MM.1S (cell line): ENCODE measurements at regions not wholly inside any gene's neighbourhood (a gene's known extent, or its start where the extent isn't known, plus 50 kb on each side); places are given as distances from the start of the nearest gene placed in this dataset.

Experiments
- DNase-seq: peaks from one replicate; pipeline ENCODE4 v3.0.0-alpha.2; 2015
- H2AFZ ChIP-seq: fragments of 300-600 bp; sonication (generic); 2 replicates; pipeline ENCODE4 v1.6.0; 2016; ENCODE audit warnings: antibody characterized with exemption, low read length
- H3F3A ChIP-seq: fragments of 300-600 bp; sonication (generic); 2 replicates; pipeline ENCODE4 v1.6.1; 2016; ENCODE audit warnings: mild to moderate bottlenecking, antibody characterized with exemption, low read length, moderate library complexity, mixed read lengths; ENCODE audit not compliant: insufficient read depth
- H3K27ac ChIP-seq: fragments of 300-600 bp; sonication (generic); 2 replicates; pipeline ENCODE4 v1.5.1; 2016; ENCODE audit warnings: mild to moderate bottlenecking, low read length
- H3K27me3 ChIP-seq: fragments of 300-600 bp; sonication (generic); replicated peaks from 2 replicates; pipeline ENCODE4 v1.6.0; 2016; ENCODE audit warnings: low read length; ENCODE audit not compliant: insufficient read depth
- H3K36me3 ChIP-seq: fragments of 300-600 bp; sonication (generic); replicated peaks from 2 replicates; pipeline ENCODE4 v1.6.1; 2016; ENCODE audit warnings: mild to moderate bottlenecking, low read length, mixed read lengths; ENCODE audit not compliant: insufficient read depth
- H3K4me1 ChIP-seq: fragments of 300-600 bp; sonication (generic); 2 replicates; pipeline ENCODE4 v1.6.1; 2016; ENCODE audit warnings: low read length, mixed read lengths
- H3K4me2 ChIP-seq: fragments of 300-600 bp; sonication (generic); 2 replicates; pipeline ENCODE4 v1.6.0; 2016; ENCODE audit warnings: low read depth, low read length
- H3K4me3 ChIP-seq: fragments of 300-600 bp; sonication (generic); 2 replicates; pipeline ENCODE4 v1.5.1; 2016; ENCODE audit warnings: low read length, mixed read lengths
- H3K79me2 ChIP-seq: fragments of 300-600 bp; sonication (generic); 2 replicates; pipeline ENCODE4 v1.6.1; 2016; ENCODE audit warnings: mixed run types, low read length, mixed read lengths
- H3K9ac ChIP-seq: fragments of 300-600 bp; sonication (generic); 2 replicates; pipeline ENCODE4 v1.6.1; 2016; ENCODE audit warnings: low read length, mixed read lengths
- H3K9me2 ChIP-seq: fragments of 300-600 bp; sonication (generic); replicated peaks from 2 replicates; pipeline ENCODE4 v1.6.1; 2016; ENCODE audit warnings: mild to moderate bottlenecking, low read length, mixed read lengths; ENCODE audit not compliant: insufficient read depth
- H3K9me3 ChIP-seq: fragments of 300-600 bp; sonication (generic); replicated peaks from 2 replicates; pipeline ENCODE4 v1.6.1; 2016; ENCODE audit warnings: mild to moderate bottlenecking, low read length, mixed read lengths; ENCODE audit not compliant: insufficient read depth
- H4K20me1 ChIP-seq: fragments of 300-600 bp; sonication (generic); 2 replicates; pipeline ENCODE4 v1.6.1; 2016; ENCODE audit warnings: mild to moderate bottlenecking, low read length, moderate library complexity, mixed read lengths; ENCODE audit not compliant: insufficient read depth
- CTCF ChIP-seq: fragments of 300-600 bp; sonication (generic); IDR thresholded peaks from 2 replicates; pipeline ENCODE4 v1.5.1; 2016; ENCODE audit warnings: antibody characterized with exemption, low read length, mixed read lengths
- EZH2 ChIP-seq: fragments of 300-600 bp; sonication (generic); optimal IDR thresholded peaks from 2 replicates; pipeline ENCODE3; 2017; ENCODE audit warnings: low read depth, mild to moderate bottlenecking, antibody characterized with exemption, low read length, mixed read lengths
- EZH2phosphoT487 ChIP-seq: fragments of 300-600 bp; sonication (generic); IDR thresholded peaks from 2 replicates; pipeline ENCODE4 v1.6.1; 2018; ENCODE audit warnings: antibody characterized with exemption, low read length

GRCh38 chr2:215627771-215628170, 191.9 kb upstream of the FN1 start:
- no peak for DNase-seq
- Histone ChIP-seq H2AFZ (no peak overlapping the region), H3K27ac (no peak overlapping the region), H3F3A (no peaks in the 10 kb centered on the region), H3K4me2 (no peak overlapping the region), H3K9me2 (no peaks in the 10 kb centered on the region), H3K36me3 (no peaks in the 10 kb centered on the region), H3K9ac (no peak overlapping the region), H4K20me1 (no peaks in the 10 kb centered on the region), H3K79me2 (no peaks in the 10 kb centered on the region), H3K27me3 (no peaks in the 10 kb centered on the region), H3K4me3 (no peak overlapping the region), H3K4me1 (no peaks in the 10 kb centered on the region), H3K9me3 (no peaks in the 10 kb centered on the region)
- TF ChIP-seq EZH2phosphoT487, result no peak
- no peak for TF ChIP-seq EZH2
- TF ChIP-seq CTCF, result no peak

- no peaks in the 10 kb centered on the region for H3K9me2 ChIP-seq
- H3K27me3 ChIP-seq, result no peaks in the 10 kb centered on the region
- no peaks in the 10 kb centered on the region for H3K36me3 ChIP-seq
- no peaks in the 10 kb centered on the region for H3F3A ChIP-seq
- no peak overlapping the region for H3K4me2 ChIP-seq
- H4K20me1 ChIP-seq, result no peaks in the 10 kb centered on the region
- H3K27ac ChIP-seq, result no peak overlapping the region
- no peaks in the 10 kb centered on the region for H3K4me1 ChIP-seq
- H2AFZ ChIP-seq, result no peak overlapping the region
- TF ChIP-seq CTCF, result no peak
- TF ChIP-seq EZH2phosphoT487, result no peak
- TF ChIP-seq EZH2, result no peak
- no peak overlapping the region for H3K9ac ChIP-seq
- no peak for DNase-seq
- no peaks in the 10 kb centered on the region for H3K79me2 ChIP-seq
- no peaks in the 10 kb centered on the region for H3K9me3 ChIP-seq
- H3K4me3 ChIP-seq, result no peak overlapping the region
Observed at GRCh38 chr2:215626812-215627281, 191.0 kb upstream of the FN1 start.

- H3K79me2 ChIP-seq, result no peaks in the 10 kb centered on the region
Observed at GRCh38 chr2:215626063-215626462, 190.2 kb upstream of the FN1 start.

More at GRCh38 chr2:215626063-215626462, 190.2 kb upstream of the FN1 start:
- Histone ChIP-seq H2AFZ (no peak overlapping the region), H3K9me2 (no peaks in the 10 kb centered on the region), H3K27me3 (no peaks in the 10 kb centered on the region), H4K20me1 (no peaks in the 10 kb centered on the region), H3K36me3 (no peaks in the 10 kb centered on the region), H3F3A (no peaks in the 10 kb centered on the region), H3K4me3 (no peak overlapping the region), H3K9ac (no peak overlapping the region), H3K27ac (no peak overlapping the region), H3K4me2 (no peak overlapping the region), H3K9me3 (no peaks in the 10 kb centered on the region), H3K4me1 (no peaks in the 10 kb centered on the region)
- no peak for TF ChIP-seq EZH2
- TF ChIP-seq EZH2phosphoT487, result no peak
- TF ChIP-seq CTCF, result no peak
- no peak for DNase-seq
